HG03280 (cell line): ENCODE measurements at regions not wholly inside any gene's neighbourhood (a gene's known extent, or its start where the extent isn't known, plus 50 kb on each side); places are given as distances from the start of the nearest gene placed in this dataset.

Experiments
- ATAC-seq: cut with Tn5 transposase; IDR thresholded peaks from one replicate; pipeline ENCODE4 v1.9.1; 2021; ENCODE audit warnings: mild to moderate bottlenecking, moderate library complexity; ENCODE audit not compliant: unreplicated experiment

- ATAC-seq: no peak
Observed at GRCh38 chr2:43022896-43023295, 203.5 kb downstream of the ZFP36L2 start.

DNA sequence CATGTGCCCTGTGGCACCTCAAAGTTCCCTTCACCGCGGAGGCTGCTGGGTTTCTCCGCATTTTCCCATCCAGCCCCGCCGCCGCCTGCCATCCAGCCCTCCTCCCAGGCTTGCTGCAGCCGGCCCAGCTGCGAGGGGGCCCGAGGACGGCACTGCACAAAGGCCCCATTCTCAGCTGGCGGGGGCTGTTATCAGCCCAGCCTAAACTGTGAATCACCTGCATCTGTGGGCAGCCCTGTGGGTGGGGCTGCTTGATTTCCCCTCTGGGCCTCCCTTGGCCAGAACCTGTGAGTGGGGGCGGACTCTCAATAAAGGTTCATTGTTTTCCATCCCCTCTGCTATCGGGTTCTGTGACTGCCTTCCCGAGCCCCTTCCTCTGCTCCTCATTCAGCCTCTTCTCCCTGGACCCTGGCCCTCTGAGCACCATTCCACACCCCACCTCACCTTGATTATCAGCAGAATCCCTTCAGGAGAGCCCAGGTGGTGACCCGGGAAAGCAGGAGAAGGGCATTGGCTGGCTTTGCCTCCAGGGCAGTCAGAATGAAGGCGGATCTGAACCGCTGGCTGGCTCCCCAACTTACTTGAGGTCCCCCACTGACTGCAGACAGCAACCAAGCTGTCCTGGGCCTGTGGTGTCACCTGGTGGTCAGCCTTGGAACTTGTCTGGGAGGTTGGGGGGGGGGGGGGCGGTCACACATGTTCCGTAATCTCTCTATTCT is 204.5 kb downstream of the ZFP36L2 start:
- no peak for ATAC-seq

GRCh38 chr2:43020990-43021669 is 205.3 kb downstream of the ZFP36L2 start:
- ATAC-seq: no peak

DNA sequence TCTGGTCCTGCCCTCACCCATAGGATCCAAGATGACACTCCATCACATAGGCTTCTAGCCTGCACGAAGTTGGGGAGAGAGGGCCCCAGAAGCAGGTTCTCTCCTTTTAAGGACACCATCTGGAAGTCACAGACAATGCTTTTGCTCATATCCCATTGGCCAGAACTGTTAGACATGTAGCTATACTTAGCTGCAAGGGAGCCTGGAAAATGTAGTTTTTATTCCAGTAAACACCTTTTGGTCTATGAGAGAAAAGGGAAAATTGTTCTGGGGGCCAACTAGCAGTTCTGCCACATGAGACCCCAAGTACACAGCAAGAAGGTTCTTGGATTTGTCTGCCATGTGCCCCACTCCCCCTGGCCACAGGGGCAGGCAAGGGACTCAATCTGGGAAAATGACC is 206.1 kb downstream of the ZFP36L2 start:
- ATAC-seq: no peak

- no peak for ATAC-seq
Observed at GRCh38 chr2:43019536-43020183, 206.7 kb downstream of the ZFP36L2 start.

- ATAC-seq: no peak
Observed at GRCh38 chr2:43019025-43019367, 207.4 kb downstream of the ZFP36L2 start.

GRCh38 chr2:43018179-43019024 is 208.0 kb downstream of the ZFP36L2 start:
- no peak for ATAC-seq

DNA sequence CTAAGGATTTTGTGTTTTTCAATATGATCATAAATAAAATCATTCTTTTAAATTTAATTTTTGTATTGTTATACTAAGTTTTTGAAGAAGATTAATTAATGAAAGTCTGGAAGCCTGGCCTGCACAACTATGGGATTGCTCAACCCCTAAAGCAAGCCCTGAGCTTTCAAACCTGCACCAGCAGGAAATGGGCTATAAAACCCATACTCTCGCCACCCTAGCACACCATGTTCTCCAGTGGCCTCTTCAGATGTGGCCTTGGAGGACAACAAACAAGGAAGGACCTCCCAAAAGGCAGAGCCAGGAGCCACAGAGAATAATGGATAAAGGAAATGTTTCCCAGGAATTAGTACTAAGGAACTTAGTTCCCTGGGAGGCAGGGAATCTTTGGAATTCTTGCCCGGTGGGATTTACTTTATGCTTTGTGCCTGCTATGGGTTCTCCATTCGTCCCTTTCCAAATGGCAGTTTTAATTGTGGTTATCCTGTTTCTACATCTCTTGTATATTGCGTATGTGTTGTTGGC is 212.5 kb downstream of the ZFP36L2 start:
- no peak for ATAC-seq

DNA sequence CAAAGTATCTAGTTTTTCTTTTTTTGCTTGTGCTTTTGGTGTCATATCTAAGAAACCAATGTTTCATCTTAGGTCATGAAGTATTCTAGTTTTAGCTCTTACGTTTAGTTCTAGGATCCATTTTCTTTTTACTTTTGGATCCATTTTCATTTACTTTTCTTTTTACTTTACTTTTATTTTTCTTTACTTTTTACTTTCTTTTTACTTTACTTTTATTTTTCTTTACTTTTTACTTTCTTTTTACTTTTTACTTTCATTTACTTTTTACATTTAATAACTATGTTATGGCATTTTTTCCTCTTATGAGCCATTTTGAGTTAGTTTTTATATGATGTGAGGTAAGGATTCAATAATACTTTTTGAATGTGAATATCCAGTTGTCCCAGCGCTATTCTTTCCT is 213.4 kb downstream of the ZFP36L2 start:
- ATAC-seq: no peak

- no peak for ATAC-seq
Observed at GRCh38 chr2:43011158-43011491, 215.3 kb downstream of the ZFP36L2 start.

- no peak for ATAC-seq
Observed at GRCh38 chr2:43010438-43011157, 215.8 kb downstream of the ZFP36L2 start.

GRCh38 chr2:43009448-43009847 is 217.0 kb downstream of the ZFP36L2 start:
- no peak for ATAC-seq

DNA sequence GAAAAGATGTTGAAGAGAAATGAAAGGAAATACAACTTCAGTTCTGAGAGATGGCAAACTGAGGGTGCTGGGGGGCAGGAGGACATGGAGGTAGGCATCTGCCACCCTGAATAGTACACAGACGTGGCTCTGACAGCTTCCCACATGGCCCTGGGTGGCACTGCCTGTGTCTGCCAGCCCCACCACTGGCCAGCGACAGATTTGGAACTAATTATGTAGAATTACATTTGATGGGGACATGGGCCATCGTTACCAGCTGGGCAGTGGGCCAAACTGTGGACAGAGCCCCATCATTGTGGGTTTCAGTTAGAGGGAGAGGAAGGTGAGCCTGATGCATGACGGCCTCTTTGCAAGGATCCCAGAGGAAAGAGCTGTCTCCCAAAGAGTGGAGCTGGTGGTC is 216.0 kb upstream of the HAAO start:
- ATAC-seq: no peak

DNA sequence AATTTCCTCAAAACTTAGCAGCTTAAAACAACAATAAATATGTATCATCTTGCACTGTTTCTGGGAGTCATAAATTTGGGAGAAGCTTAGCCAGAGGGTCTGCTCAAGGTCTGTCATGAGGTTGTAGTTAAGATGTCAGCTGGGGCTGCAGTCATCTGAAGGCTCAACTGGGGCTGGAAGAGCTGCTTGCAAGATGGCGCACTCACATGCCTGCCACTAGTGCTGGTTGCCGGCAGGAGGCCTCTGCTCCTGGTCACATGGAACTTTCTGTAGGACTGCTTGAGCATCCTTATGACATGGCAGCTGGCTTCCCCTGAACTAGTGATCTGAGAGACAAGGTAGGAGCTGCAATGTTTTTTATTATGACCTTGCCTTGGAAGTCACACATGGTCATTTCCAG is 215.5 kb upstream of the HAAO start:
- ATAC-seq: no peak

GRCh38 chr2:43006834-43007543 is 214.6 kb upstream of the HAAO start:
- no peak for ATAC-seq

GRCh38 chr2:43005975-43006833 is 213.8 kb upstream of the HAAO start:
- ATAC-seq: no peak

DNA sequence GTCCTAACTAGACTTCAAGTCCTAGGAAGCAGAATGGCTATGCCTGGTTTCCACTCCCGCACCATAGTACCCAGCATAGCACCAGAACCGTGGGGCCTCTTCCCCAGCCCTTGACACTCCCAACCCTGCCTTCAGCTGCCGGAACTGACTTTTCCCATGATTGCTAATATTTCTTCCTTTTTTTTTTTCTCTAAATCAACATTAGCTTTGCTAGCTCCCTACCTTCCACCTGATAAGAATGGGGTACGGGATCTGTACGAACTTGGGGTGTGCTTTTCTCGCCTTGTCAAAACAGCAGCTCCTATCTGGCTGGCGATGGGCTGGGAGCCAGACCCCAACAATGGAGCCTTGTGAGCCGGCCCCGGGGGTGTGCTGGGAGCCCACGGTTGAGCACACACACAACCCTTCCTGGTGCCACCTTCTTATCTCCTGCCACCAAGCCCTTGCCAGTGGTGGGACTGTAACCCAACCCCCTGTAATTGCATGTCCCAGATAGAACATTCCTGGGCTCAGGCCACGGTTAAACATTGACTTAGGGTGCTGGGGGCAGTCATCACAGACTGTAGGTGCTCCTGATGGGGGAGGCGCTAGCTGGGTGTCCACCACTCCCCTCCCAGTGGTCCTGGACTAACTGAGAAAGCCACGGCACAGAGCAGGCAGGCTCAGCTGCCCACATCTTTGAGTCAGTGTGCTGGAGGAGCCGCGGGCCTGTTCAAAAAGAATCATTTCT is 213.0 kb upstream of the HAAO start:
- no peak for ATAC-seq

GRCh38 chr2:43004879-43005244 is 212.5 kb upstream of the HAAO start:
- no peak for ATAC-seq
